H1 (cell line): ENCODE measurements at regions not wholly inside any gene's neighbourhood (a gene's known extent, or its start where the extent isn't known, plus 50 kb on each side); places are given as distances from the start of the nearest gene placed in this dataset.

Experiments used
- CTCF ChIA-PET: fragments of 300-600 bp; sonication (Branson Sonifier 250); formaldehyde crosslinking; loops from one replicate; lab custom pipeline; 2021; ENCODE audit not compliant: partially characterized antibody; lab: Charles Lee
- POLR2A ChIA-PET: fragments of 300-600 bp; sonication (Branson Sonifier 250); formaldehyde crosslinking; loops from one replicate; lab custom pipeline; 2021; ENCODE audit warnings: inconsistent platforms; ENCODE audit not compliant: partially characterized antibody; lab: Charles Lee
- DNase-seq, 2 experiments: peaks; one replicate each; pipeline versions ENCODE4 v3.0.0 to v3.0.0-alpha.2; 2010 to 2022; ENCODE audit warnings: low spot score in 2 of 2, low read depth in 1 of 2, mixed read lengths in 1 of 2
- FAIRE-seq: peaks from 2 replicates; lab custom pipeline; 2011; peaks lifted over from hg19 to GRCh38; lab: Jason Lieb, UNC
- H2AFZ ChIP-seq: 2 replicates; pipeline ENCODE4 v1.8.1; 2012; ENCODE audit warnings: low read length, inconsistent platforms
- H2AK5ac ChIP-seq: 2 replicates; pipeline ENCODE4 v1.6.1; 2013; ENCODE audit warnings: low read depth, low read length
- H2BK120ac ChIP-seq: replicated peaks from 2 replicates; pipeline ENCODE3; 2013; ENCODE audit warnings: low read depth, low read length, inconsistent platforms
- H2BK12ac ChIP-seq: 2 replicates; pipeline ENCODE4 v1.6.1; 2013; ENCODE audit warnings: low read depth, low read length
- H2BK15ac ChIP-seq: 2 replicates; pipeline ENCODE4 v1.6.1; 2013; ENCODE audit warnings: low read length
- H2BK20ac ChIP-seq: 2 replicates; pipeline ENCODE4 v1.6.1; 2013; ENCODE audit warnings: low read length
- H2BK5ac ChIP-seq: 2 replicates; pipeline ENCODE4 v1.6.1; 2013; ENCODE audit warnings: low read depth, low read length
- H3K14ac ChIP-seq: 2 replicates; pipeline ENCODE4 v1.6.1; 2013; ENCODE audit warnings: inconsistent platforms; ENCODE audit not compliant: insufficient read length
- H3K18ac ChIP-seq: 2 replicates; pipeline ENCODE4 v1.6.1; 2013; ENCODE audit warnings: low read length; ENCODE audit errors: extremely low read depth
- H3K23ac ChIP-seq: 2 replicates; pipeline ENCODE4 v1.6.1; 2013; ENCODE audit warnings: inconsistent platforms; ENCODE audit not compliant: insufficient read length
- H3K23me2 ChIP-seq: 2 replicates; pipeline ENCODE4 v1.6.1; 2013; ENCODE audit warnings: low read depth, low read length
- H3K27ac ChIP-seq: 2 replicates; pipeline ENCODE4 v1.6.1; 2011; ENCODE audit warnings: low read depth, low read length, inconsistent platforms
- H3K27me3 ChIP-seq, 4 experiments: replicated peaks in 1 of 4; 1 replicate in 1 of 4; 2 replicates in 3 of 4; pipeline versions ENCODE4 v1.6.1 to v1.8.1; 2011 to 2013; ENCODE audit warnings: low read length in 3 of 4, mild to moderate bottlenecking in 3 of 4, inconsistent platforms in 2 of 4, mixed read lengths in 2 of 4, moderate library complexity in 1 of 4; ENCODE audit not compliant: control insufficient read depth in 3 of 4, insufficient read depth in 3 of 4; ENCODE audit errors: extremely low read depth in 1 of 4
- H3K36me3 ChIP-seq, 4 experiments: 2 replicates each; pipeline versions ENCODE4 v1.6.1 to v1.8.1; 2011 to 2013; ENCODE audit warnings: mild to moderate bottlenecking in 4 of 4, low read length in 3 of 4, moderate library complexity in 2 of 4, control low read depth in 1 of 4, inconsistent platforms in 1 of 4; ENCODE audit not compliant: insufficient read depth in 4 of 4, control insufficient read depth in 2 of 4
- H3K4ac ChIP-seq: replicated peaks from 2 replicates; pipeline ENCODE3; 2013; ENCODE audit warnings: low read length, low read depth, mixed read lengths, inconsistent platforms; ENCODE audit not compliant: insufficient read length
- H3K4me1 ChIP-seq, 4 experiments: replicated peaks in 1 of 4; 1 replicate in 1 of 4; 2 replicates in 3 of 4; pipeline versions ENCODE4 v1.6.1 to v1.8.1; 2011 to 2013; ENCODE audit warnings: low read length in 3 of 4, inconsistent platforms in 2 of 4, mixed read lengths in 1 of 4; ENCODE audit not compliant: insufficient read depth in 4 of 4, control insufficient read depth in 3 of 4
- H3K4me2 ChIP-seq, 2 experiments: 2 replicates each; pipeline versions ENCODE4 v1.6.1 to v1.8.1; 2011 to 2013; ENCODE audit warnings: low read depth in 2 of 2, low read length in 2 of 2, control low read depth in 1 of 2, inconsistent platforms in 1 of 2, mild to moderate bottlenecking in 1 of 2; ENCODE audit not compliant: insufficient read depth in 1 of 2
- H3K4me3 ChIP-seq, 4 experiments: fragments of 200-600, 300-600 bp in 1 of 4; sonication (generic), shearing (Covaris generic), sonication (Bioruptor Twin) in 1 of 4; 2 replicates each; pipeline versions ENCODE4 v1.5.1 to v1.8.1; 2011 to 2016; ENCODE audit warnings: low read length in 4 of 4, low read depth in 3 of 4, control low read depth in 2 of 4, inconsistent platforms in 2 of 4, mild to moderate bottlenecking in 2 of 4, mixed read lengths in 1 of 4, moderate library complexity in 1 of 4; ENCODE audit not compliant: insufficient read depth in 2 of 4; ENCODE audit errors: extremely low read depth in 1 of 4
- H3K56ac ChIP-seq: replicated peaks from 2 replicates; pipeline ENCODE3; 2013; ENCODE audit warnings: low read depth, mild to moderate bottlenecking, mixed read lengths, low read length, inconsistent platforms; ENCODE audit not compliant: insufficient read length
- H3K79me1 ChIP-seq: 2 replicates; pipeline ENCODE4 v1.6.1; 2013; ENCODE audit warnings: low read depth, low read length, control low read depth
- H3K79me2 ChIP-seq, 2 experiments: 2 replicates each; pipeline versions ENCODE4 v1.6.1 to v1.8.1; 2012 to 2013; ENCODE audit warnings: low read length in 2 of 2, mild to moderate bottlenecking in 2 of 2, inconsistent platforms in 1 of 2; ENCODE audit not compliant: insufficient read depth in 2 of 2, control insufficient read depth in 1 of 2
- H3K9ac ChIP-seq, 4 experiments: replicated peaks in 1 of 4; 1 replicate in 1 of 4; 2 replicates in 3 of 4; pipeline versions ENCODE4 v1.6.1 to v1.8.1; 2011 to 2013; ENCODE audit warnings: low read depth in 3 of 4, low read length in 3 of 4, control low read depth in 2 of 4, mild to moderate bottlenecking in 2 of 4, moderate library complexity in 2 of 4, inconsistent platforms in 1 of 4; ENCODE audit errors: extremely low read depth in 1 of 4
- H3K9me3 ChIP-seq, 2 experiments: 2 replicates each; pipeline versions ENCODE4 v1.6.1 to v1.8.1; 2012 to 2013; ENCODE audit warnings: mild to moderate bottlenecking in 2 of 2, moderate library complexity in 2 of 2, control low read depth in 1 of 2, inconsistent platforms in 1 of 2, low read depth in 1 of 2, low read length in 1 of 2, mixed read lengths in 1 of 2; ENCODE audit not compliant: insufficient read depth in 2 of 2
- H4K20me1 ChIP-seq, 2 experiments: replicated peaks in 1 of 2; 2 replicates each; pipeline versions ENCODE3 to v1.8.1; 2011 to 2013; ENCODE audit warnings: inconsistent platforms in 2 of 2, low read length in 2 of 2, mild to moderate bottlenecking in 1 of 2; ENCODE audit not compliant: insufficient read depth in 2 of 2, control insufficient read depth in 1 of 2
- H4K5ac ChIP-seq: 2 replicates; pipeline ENCODE4 v1.6.1; 2013; ENCODE audit warnings: low read length, low read depth, mixed read lengths, inconsistent platforms; ENCODE audit not compliant: insufficient read length
- H4K8ac ChIP-seq: 2 replicates; pipeline ENCODE4 v1.8.0; 2013; ENCODE audit warnings: mild to moderate bottlenecking, moderate library complexity, low read length, inconsistent platforms; ENCODE audit not compliant: insufficient read depth; ENCODE audit errors: extremely low read depth
- H4K91ac ChIP-seq: replicated peaks from 2 replicates; pipeline ENCODE3; 2013; ENCODE audit warnings: low read length, mixed read lengths, inconsistent platforms; ENCODE audit not compliant: insufficient read length
- CBX8 ChIP-seq: fragments of 300-800, 300-1000 bp; sonication (generic); IDR thresholded peaks from 2 replicates; pipeline ENCODE4 v1.7.1; 2016; ENCODE audit warnings: low read depth, low read length, borderline replicate concordance
- CTBP2 ChIP-seq: IDR thresholded peaks from 2 replicates; pipeline ENCODE4 v1.7.0; 2011; ENCODE audit warnings: borderline replicate concordance, mild to moderate bottlenecking, moderate library complexity, mixed read lengths, low read length; ENCODE audit not compliant: insufficient read depth, insufficient read length
- EGR1 ChIP-seq: IDR thresholded peaks from 2 replicates; pipeline ENCODE4 v1.6.1; 2011; ENCODE audit warnings: low read depth, low read length, borderline replicate concordance
- GABPA ChIP-seq: IDR thresholded peaks from 2 replicates; pipeline ENCODE4 v1.6.1; 2011; ENCODE audit warnings: mild to moderate bottlenecking, low read length, moderate library complexity, borderline replicate concordance; ENCODE audit not compliant: insufficient read depth
- GTF2F1 ChIP-seq: IDR thresholded peaks from 2 replicates; pipeline ENCODE4 v1.6.1; 2012; ENCODE audit warnings: low read depth, low read length, improper control_type of control experiment, borderline replicate concordance
- SAP30 ChIP-seq: fragments of 300-600 bp; sonication (generic); IDR thresholded peaks from 2 replicates; pipeline ENCODE4 v1.7.1; 2012; ENCODE audit warnings: low read length, moderate library complexity, mild to moderate bottlenecking, inconsistent platforms; ENCODE audit not compliant: insufficient read depth, insufficient replicate concordance
- SIRT6 ChIP-seq: IDR thresholded peaks from one replicate; pipeline ENCODE4 v1.7.1; 2012; ENCODE audit warnings: low read length, inconsistent platforms
- SP4 ChIP-seq: IDR thresholded peaks from 2 replicates; pipeline ENCODE4 v1.6.1; 2012; ENCODE audit warnings: low read length, inconsistent platforms
- TCF12 ChIP-seq: IDR thresholded peaks from 2 replicates; pipeline ENCODE4 v1.6.1; 2011; ENCODE audit warnings: low read depth, mild to moderate bottlenecking, low read length
- WGBS, 2 experiments: shearing (Covaris generic) in 1 of 2; methylation state at CpG; one replicate each; pipeline versions ENCODE4 v1.1.6 to v1.1.7; 2013 to 2015; ENCODE audit warnings: low lambda C conversion rate in 2 of 2, mixed read lengths in 2 of 2, inconsistent platforms in 1 of 2, low coverage in 1 of 2, missing lambda C conversion rate in 1 of 2; ENCODE audit not compliant: insufficient replicate concordance in 2 of 2, insufficient coverage in 1 of 2, insufficient read length in 1 of 2; ENCODE audit errors: extremely low coverage in 1 of 2, missing lambda C conversion rate in 1 of 2; 5-methylcytosine and 5-hydroxymethylcytosine counted together
- TF ChIP-seq, protein P1 (sequence below): IDR thresholded peaks from 2 replicates; pipeline ENCODE4 v1.6.1; 2011; ENCODE audit warnings: low read depth, mild to moderate bottlenecking, low read length; ENCODE audit not compliant: insufficient read depth

DNA sequence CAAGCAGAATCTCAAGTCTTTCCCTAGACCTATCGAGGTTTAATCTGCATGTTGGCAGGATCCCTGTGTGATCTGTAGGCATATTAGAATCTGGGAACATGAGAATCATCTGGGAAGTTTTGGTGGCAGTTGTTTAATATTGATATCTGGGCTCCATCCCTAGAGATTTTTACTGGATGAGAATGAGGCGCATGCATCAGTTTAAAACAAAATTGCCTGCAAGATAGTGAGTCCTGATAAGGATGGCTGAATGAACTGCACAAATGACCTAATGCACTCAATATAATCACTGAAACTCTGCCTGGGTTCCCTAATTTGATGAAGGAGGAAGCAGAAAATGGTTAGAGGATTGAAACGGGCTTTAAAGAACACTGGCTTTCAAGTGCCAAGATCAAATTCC lies 218.0 kb downstream of the FGFR2 start:
- no peak overlapping the region for H3K18ac ChIP-seq
- no peaks in the 10 kb centered on the region; a peak in 1 of 7 replicates for H3K4me1 ChIP-seq
- H3K9ac ChIP-seq: no peak overlapping the region
- peaks cover 8 to 10% of the 10 kb centered on the region in 2 experiments; a peak in 2 of 4 replicates for H3K9me3 ChIP-seq
- DNase-seq: no peak
- H3K14ac ChIP-seq: no peak overlapping the region
- H2BK5ac ChIP-seq: no peak overlapping the region
- 88% methylated on average over 3 of the region's 3 CpGs; no CpG with 5 or more reads in 1 of the 2 experiments for WGBS, 2 experiments
- H3K4ac ChIP-seq: no peak overlapping the region
- POLR2A ChIA-PET: no interaction called here
- no peaks in the 10 kb centered on the region for H3K23me2 ChIP-seq
- no peak overlapping the region for H2BK12ac ChIP-seq
- H2AK5ac ChIP-seq: no peak overlapping the region
- no peak for FAIRE-seq
- H4K20me1 ChIP-seq: no peaks in the 10 kb centered on the region
- H3K79me2 ChIP-seq: no peaks in the 10 kb centered on the region
- peaks cover 0 to 1% (median 0%) of the 10 kb centered on the region in 4 experiments; a peak in 1 of 7 replicates for H3K27me3 ChIP-seq
- no peak overlapping the region for H3K27ac ChIP-seq
- H2BK15ac ChIP-seq: no peak overlapping the region
- H4K91ac ChIP-seq: no peak overlapping the region
- no peak overlapping the region for H3K4me2 ChIP-seq
- no peak overlapping the region for H3K23ac ChIP-seq
- H4K8ac ChIP-seq: no peak overlapping the region
- no peaks in the 10 kb centered on the region; a peak in 1 of 8 replicates for H3K36me3 ChIP-seq
- H2BK20ac ChIP-seq: no peak overlapping the region
- TF ChIP-seq TCF12: no peak
- no peak for TF ChIP-seq CBX8
- no peak for TF ChIP-seq SAP30
- TF ChIP-seq SIRT6: no peak
- TF ChIP-seq EGR1: no peak
- no peak for TF ChIP-seq SP4
- no peak for TF ChIP-seq GTF2F1
- TF ChIP-seq GABPA: no peak
- TF ChIP-seq CTBP2: no peak
- TF ChIP-seq, protein P1, sequence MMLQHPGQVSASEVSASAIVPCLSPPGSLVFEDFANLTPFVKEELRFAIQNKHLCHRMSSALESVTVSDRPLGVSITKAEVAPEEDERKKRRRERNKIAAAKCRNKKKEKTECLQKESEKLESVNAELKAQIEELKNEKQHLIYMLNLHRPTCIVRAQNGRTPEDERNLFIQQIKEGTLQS: no peak
- H3K79me1 ChIP-seq: no peaks in the 10 kb centered on the region
- CTCF ChIA-PET: no interaction called here
- no peak overlapping the region for H3K56ac ChIP-seq
- no peak overlapping the region for H2BK120ac ChIP-seq
- no peak overlapping the region for H3K4me3 ChIP-seq
- no peak overlapping the region for H4K5ac ChIP-seq
- H2AFZ ChIP-seq: no peak overlapping the region
